ENCODE measurements at regions not wholly inside any gene's neighbourhood (a gene's known extent, or its start where the extent isn't known, plus 50 kb on each side); places are given as distances from the start of the nearest gene placed in this dataset.

DNA sequence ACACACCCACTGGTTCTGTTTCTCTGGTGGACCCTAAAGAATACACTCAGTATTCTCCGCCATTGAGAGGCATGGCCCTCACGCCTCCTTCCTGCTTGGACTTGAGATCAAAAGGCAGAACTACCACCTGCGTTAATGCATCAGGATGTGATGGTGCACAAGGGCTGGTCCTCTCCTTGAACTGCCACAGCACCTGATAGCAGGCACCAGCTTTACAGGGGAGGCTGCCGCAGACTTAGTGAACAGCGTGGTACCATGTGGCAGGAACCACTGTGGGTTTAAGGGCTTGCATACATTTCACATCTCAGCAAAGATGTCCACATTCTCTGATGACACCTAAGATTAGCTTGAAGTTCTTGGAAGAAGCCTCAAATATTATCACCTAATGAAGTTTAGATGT, 208.7 kb downstream of the GADD45G start:
- no peak for DNase-seq

DNA sequence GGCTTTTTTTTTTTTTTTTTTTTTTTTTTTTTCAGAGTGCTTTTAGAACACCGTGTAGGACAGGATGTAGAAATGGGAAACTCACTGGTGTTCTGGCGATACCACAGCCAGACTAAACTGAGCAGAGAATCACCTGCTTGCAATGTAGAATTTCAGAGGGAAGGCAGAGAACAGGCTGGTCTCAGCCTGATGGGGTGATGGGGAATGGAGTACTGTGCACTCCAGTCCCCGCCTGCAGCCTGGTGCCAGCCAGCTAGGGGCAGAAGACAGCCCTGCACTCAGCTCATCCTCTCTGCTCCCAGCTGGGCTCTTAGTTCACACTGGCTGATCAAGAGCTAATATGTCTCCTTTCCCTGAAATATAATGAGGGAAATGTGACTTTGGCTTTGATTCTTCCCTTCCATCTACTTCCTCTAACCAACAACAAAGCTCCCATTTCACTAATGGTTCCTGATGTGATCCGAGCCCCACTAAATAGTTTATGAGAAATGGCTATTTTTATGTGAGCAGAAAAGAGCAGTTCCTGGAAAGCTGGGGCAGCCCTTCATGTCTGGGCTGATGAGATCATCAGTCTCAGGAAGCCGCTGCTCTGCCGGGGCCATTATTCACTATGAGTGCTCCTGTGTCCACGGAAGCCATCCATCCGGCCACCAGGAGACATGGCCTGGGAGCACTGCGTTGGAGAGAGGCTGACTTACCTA, 209.7 kb downstream of the GADD45G start:
- DNase-seq = peak; percentile 73

- no peak for DNase-seq
Observed at GRCh38 chr9:89815061-89815902, 210.5 kb downstream of the GADD45G start.

- DNase-seq = no peak
Observed at GRCh38 chr9:89815903-89816573, 211.2 kb downstream of the GADD45G start.

DNA sequence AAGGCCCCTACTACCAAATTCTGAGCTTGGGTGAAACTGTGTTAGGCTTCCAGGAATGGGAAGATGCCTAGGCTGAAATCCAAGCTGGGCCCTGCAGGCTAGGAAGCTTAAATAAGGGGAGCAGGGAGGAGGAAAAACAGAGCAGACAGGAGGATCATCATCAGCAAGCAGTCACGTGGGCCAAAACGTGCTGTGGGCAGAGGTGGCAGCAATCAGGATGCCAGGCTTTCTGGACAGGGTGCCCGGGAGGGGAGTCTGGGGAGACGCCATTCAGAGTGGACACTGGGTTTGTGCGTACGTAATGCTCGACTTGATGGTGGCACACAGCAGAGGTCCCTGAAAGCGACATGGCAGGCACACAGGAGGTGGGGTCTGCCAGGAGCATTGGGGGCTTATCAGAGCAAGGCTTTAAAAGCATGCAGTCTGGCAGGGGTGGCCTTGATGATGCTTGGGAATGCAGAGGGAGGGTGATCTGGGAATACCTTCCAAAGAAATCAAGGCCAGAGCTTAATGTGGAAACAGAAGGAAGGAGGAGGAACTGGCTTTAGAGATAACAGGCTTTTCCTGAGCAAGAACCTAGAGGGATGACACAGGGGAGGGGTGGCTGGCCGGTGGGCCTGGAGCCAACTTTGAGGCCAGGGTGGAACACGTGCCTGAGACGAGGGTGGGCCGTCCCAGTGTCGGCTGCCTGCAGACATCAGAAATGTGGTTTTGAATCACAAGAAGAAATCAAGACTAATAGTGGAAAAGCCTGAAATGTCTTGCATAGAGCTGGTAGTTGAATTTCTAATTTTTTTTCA, 212.5 kb downstream of the GADD45G start:
- no peak for DNase-seq

DNA sequence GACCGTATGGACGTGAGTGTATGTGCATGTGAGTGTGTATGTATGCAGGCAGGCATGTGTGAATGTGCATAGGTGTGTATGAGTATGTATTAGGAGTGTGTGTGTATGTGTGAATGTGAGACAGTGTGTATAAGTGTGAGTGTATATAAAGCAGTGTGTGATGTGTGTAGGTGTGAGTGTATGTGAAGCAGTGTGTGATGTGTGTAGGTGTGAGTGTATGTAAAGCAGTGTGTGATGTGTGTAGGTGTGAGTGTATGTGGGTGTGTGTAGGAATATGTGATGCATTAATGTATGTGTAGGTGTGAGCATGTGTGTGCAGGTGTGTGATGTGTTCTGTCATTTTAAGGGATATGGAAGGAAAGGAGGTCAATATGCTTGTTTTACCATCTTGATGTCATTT, 215.5 kb downstream of the GADD45G start:
- DNase-seq = no peak

GRCh38 chr9:89821081-89821480, 216.3 kb downstream of the GADD45G start:
- DNase-seq = no peak

- DNase-seq = no peak
Observed at GRCh38 chr9:89822996-89823395, 218.2 kb downstream of the GADD45G start.

- DNase-seq = no peak
Observed at GRCh38 chr9:89825669-89826068, 220.9 kb downstream of the GADD45G start.

- no peak for DNase-seq
Observed at GRCh38 chr9:89826186-89826585, 221.4 kb downstream of the GADD45G start.

GRCh38 chr9:89829346-89829745, 224.5 kb downstream of the GADD45G start:
- no peak for DNase-seq

DNA sequence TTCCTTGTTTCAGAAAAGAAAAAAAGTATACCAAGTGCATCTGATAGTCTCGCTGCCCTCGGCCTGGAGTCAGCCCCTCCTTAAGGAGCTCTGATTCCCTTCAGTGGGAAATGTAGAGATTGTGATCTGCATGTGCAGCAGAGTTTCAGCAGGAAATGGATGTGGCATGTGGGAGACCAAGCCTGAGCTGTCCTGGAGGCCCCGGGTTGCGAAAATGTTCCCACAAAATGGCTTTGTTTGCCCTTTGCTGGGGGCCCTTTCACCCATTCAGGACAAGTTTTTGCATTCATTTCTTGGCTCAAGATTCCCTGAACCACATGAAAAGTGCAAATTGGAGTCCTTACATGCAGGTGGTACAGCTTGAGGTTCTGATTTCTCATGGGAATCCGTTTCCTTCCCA, 230.9 kb downstream of the GADD45G start:
- no peak for DNase-seq

DNA sequence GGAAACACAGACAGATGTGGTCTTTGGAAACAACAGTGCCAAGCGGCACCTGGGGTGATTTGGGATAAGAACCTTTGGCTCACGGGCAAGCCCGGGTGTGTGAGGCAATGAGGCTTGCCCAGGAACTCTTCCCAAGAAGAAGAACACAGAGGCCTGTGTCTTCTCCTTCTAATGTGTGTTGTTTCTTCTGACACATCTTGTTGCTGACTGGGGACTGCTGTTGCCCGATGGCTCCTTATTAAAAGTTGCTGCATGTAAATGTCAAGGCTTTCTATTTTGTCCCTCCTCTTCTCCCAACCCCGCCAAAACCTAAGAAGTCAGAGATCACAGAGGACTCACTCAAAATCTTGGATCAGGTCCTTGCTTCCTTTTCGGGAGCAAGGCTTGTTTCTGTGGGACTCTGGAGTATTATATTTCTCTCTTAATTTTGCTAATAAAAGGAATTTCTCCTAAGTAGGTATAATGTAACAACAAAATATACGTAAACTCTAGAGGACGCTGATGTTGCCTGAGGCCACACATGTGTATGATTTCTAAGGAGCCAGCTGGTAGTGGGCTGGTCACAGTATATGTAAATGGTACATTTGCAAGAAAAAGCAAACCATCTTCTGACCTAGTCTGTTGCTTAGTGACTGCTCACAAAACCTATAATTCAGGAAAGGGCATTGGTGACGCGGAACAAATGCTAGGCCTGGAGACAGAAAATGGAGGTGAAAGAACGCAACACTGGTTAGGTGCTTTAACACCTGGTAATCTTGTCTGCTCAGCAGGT, 232.5 kb downstream of the GADD45G start:
- no peak for DNase-seq

GRCh38 chr9:89837934-89838310, 233.1 kb downstream of the GADD45G start:
- DNase-seq = no peak

GRCh38 chr9:89838621-89839020, 233.8 kb downstream of the GADD45G start:
- DNase-seq = no peak

- DNase-seq = no peak
Observed at GRCh38 chr9:89839449-89839848, 234.6 kb downstream of the GADD45G start.

DNA sequence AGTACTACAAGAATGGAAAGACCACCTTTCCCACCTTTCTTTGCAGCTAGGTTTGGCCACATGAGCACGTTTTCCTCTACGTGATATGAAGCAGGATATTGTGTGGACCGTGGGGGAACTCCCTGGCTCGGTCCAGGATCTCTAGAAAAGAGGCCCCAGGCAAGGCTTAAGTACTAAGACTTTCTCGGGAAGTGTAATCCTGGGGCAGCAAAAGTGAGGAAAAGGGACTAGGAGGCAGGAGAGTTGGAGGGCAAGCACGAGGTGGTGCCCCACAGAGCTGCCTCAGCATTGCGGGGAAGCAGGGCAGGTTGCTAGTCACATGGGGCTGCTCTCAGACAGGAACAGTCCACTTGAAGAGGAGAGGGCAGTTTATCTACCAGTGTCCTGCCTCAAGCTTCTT, 235.1 kb downstream of the GADD45G start:
- DNase-seq = no peak

- DNase-seq = no peak
Observed at GRCh38 chr9:89841456-89841855, 236.6 kb downstream of the GADD45G start.

- no peak for DNase-seq
Observed at GRCh38 chr9:89842267-89842768, 237.5 kb downstream of the GADD45G start.

- no peak for DNase-seq
Observed at GRCh38 chr9:89843074-89843473, 238.3 kb downstream of the GADD45G start.

- DNase-seq = no peak
Observed at GRCh38 chr9:89843591-89843990, 238.8 kb downstream of the GADD45G start.

DNA sequence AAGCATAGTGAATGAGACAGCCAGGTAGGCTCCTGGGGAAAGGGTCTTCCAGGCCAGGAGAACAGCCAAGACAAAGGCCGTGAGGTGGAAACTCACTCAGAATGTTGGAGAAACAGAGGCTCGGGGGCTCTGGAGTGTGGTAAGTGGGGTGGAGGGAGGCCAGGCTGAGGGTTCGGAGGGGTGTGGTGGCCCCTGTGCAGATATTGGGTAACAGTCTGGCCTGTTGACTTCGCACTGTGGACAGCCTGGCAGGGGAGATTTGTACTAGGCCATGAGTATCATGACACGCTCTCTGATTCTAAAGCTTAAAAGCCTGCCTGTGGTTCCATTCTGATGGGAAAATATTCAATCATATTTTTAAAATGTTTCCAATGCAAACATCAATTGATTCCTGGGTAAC, 239.3 kb downstream of the GADD45G start:
- DNase-seq = no peak
